DMS 273 treated with DMSO at 0.1 percent for 48 hours (cell line): ENCODE measurements at regions not wholly inside any gene's neighbourhood (a gene's known extent, or its start where the extent isn't known, plus 50 kb on each side); places are given as distances from the start of the nearest gene placed in this dataset.

Experiments used
- DNase-seq: peaks from one replicate; lab custom pipeline; 2025; lab: John Stamatoyannopoulos, UW

GRCh38 chr15:61633951-61634350 lies 404.8 kb upstream of the RORA start:
- no peak for DNase-seq

- no peak for DNase-seq
Measured at GRCh38 chr15:61629269-61629668, 400.2 kb upstream of the RORA start.

GRCh38 chr15:61624950-61625349 lies 395.8 kb upstream of the RORA start:
- DNase-seq: no peak

GRCh38 chr15:61623746-61624145 lies 394.6 kb upstream of the RORA start:
- no peak for DNase-seq

GRCh38 chr15:61621865-61622264 lies 392.8 kb upstream of the RORA start:
- no peak for DNase-seq

GRCh38 chr15:61621146-61621545 lies 392.0 kb upstream of the RORA start:
- DNase-seq: no peak

- DNase-seq: no peak
Measured at GRCh38 chr15:61620151-61620550, 391.0 kb upstream of the RORA start.

- DNase-seq: no peak
Measured at GRCh38 chr15:61613729-61614128, 384.6 kb upstream of the RORA start.

- DNase-seq: no peak
Measured at GRCh38 chr15:61613138-61613537, 384.0 kb upstream of the RORA start.

- no peak for DNase-seq
Measured at GRCh38 chr15:61612111-61612510, 383.0 kb upstream of the RORA start.

GRCh38 chr15:61605343-61605742 lies 376.2 kb upstream of the RORA start:
- no peak for DNase-seq

GRCh38 chr15:61598655-61599054 lies 369.6 kb upstream of the RORA start:
- DNase-seq: no peak

GRCh38 chr15:61584410-61584809 lies 355.3 kb upstream of the RORA start:
- DNase-seq: no peak

GRCh38 chr15:61582092-61582491 lies 353.0 kb upstream of the RORA start:
- DNase-seq: no peak

GRCh38 chr15:61575597-61575996 lies 346.5 kb upstream of the RORA start:
- no peak for DNase-seq

GRCh38 chr15:61571026-61571425 lies 341.9 kb upstream of the RORA start:
- no peak for DNase-seq

- no peak for DNase-seq
Measured at GRCh38 chr15:61564785-61565184, 335.7 kb upstream of the RORA start.

GRCh38 chr15:61558172-61559136 lies 329.4 kb upstream of the RORA start:
- no peak for DNase-seq

GRCh38 chr15:61556037-61556648 lies 327.0 kb upstream of the RORA start:
- DNase-seq: no peak

GRCh38 chr15:61549727-61550126 lies 320.6 kb upstream of the RORA start:
- no peak for DNase-seq

GRCh38 chr15:61545763-61546162 lies 316.7 kb upstream of the RORA start:
- DNase-seq: no peak

- no peak for DNase-seq
Measured at GRCh38 chr15:61541516-61541915, 312.4 kb upstream of the RORA start.

- DNase-seq: no peak
Measured at GRCh38 chr15:61537337-61537736, 308.2 kb upstream of the RORA start.
